Endothelial cell (in vitro differentiated cells): ENCODE measurements at regions not wholly inside any gene's neighbourhood (a gene's known extent, or its start where the extent isn't known, plus 50 kb on each side); places are given as distances from the start of the nearest gene placed in this dataset.

Source experiments
- DNase-seq: peaks from one replicate; pipeline ENCODE4 v3.0.0; 2021; ENCODE audit warnings: low spot score
- H3K27ac Mint-ChIP-seq: one replicate; pipeline ENCODE4 v1.8.0; 2021; ENCODE audit warnings: mixed read lengths, inconsistent platforms; ENCODE audit not compliant: unreplicated experiment
- H3K27me3 Mint-ChIP-seq: one replicate; pipeline ENCODE4 v1.8.0; 2021; ENCODE audit warnings: mild to moderate bottlenecking, moderate library complexity, mixed read lengths, inconsistent platforms; ENCODE audit not compliant: unreplicated experiment
- H3K36me3 Mint-ChIP-seq: one replicate; pipeline ENCODE4 v1.8.0; 2021; ENCODE audit warnings: mild to moderate bottlenecking, low read depth, mixed read lengths, inconsistent platforms; ENCODE audit not compliant: unreplicated experiment
- H3K4me1 Mint-ChIP-seq: one replicate; pipeline ENCODE4 v1.8.0; 2021; ENCODE audit warnings: mild to moderate bottlenecking, mixed read lengths, inconsistent platforms; ENCODE audit not compliant: unreplicated experiment
- H3K4me3 Mint-ChIP-seq: one replicate; pipeline ENCODE4 v1.8.0; 2021; ENCODE audit warnings: mild to moderate bottlenecking, mixed read lengths, inconsistent platforms; ENCODE audit not compliant: unreplicated experiment
- H3K9me3 Mint-ChIP-seq: one replicate; pipeline ENCODE4 v1.8.0; 2021; ENCODE audit warnings: mixed read lengths, inconsistent platforms; ENCODE audit not compliant: unreplicated experiment
- TF ChIP-seq, protein P1 (sequence below): fragments of 200-600 bp; sonication (generic); IDR thresholded peaks from one replicate; pipeline ENCODE4 v1.5.0; 2021; ENCODE audit warnings: antibody characterized with exemption; ENCODE audit not compliant: unreplicated experiment

DNA sequence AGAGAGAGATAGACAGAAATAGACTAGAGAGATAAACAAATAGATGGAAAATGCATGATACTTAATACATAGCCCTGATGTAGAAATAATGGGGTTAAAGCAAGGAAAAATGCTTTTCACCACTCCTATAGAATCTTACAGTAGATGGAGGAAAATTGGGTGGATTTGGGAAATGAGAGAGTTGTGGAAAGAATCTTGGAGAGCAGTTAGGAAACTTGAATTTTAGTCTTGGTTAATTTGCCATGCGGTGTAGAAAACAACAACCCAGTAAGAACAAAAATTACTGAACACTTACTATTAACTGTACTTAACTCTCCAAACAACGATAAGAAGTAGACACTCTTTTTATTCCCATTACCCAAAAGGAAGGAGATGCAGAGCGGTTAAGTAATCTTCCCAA lies 329.8 kb downstream of the ZNF608 start:
- Mint-ChIP-seq H3K27ac (no peak overlapping the region), H3K27me3 (no peaks in the 10 kb centered on the region), H3K4me3 (no peak overlapping the region), H3K4me1 (no peaks in the 10 kb centered on the region), H3K9me3 (peaks cover 3% of the 10 kb centered on the region), H3K36me3 (peaks cover 3% of the 10 kb centered on the region)
- no peak for DNase-seq
- TF ChIP-seq, protein P1, sequence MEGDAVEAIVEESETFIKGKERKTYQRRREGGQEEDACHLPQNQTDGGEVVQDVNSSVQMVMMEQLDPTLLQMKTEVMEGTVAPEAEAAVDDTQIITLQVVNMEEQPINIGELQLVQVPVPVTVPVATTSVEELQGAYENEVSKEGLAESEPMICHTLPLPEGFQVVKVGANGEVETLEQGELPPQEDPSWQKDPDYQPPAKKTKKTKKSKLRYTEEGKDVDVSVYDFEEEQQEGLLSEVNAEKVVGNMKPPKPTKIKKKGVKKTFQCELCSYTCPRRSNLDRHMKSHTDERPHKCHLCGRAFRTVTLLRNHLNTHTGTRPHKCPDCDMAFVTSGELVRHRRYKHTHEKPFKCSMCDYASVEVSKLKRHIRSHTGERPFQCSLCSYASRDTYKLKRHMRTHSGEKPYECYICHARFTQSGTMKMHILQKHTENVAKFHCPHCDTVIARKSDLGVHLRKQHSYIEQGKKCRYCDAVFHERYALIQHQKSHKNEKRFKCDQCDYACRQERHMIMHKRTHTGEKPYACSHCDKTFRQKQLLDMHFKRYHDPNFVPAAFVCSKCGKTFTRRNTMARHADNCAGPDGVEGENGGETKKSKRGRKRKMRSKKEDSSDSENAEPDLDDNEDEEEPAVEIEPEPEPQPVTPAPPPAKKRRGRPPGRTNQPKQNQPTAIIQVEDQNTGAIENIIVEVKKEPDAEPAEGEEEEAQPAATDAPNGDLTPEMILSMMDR, result no peak

DNA sequence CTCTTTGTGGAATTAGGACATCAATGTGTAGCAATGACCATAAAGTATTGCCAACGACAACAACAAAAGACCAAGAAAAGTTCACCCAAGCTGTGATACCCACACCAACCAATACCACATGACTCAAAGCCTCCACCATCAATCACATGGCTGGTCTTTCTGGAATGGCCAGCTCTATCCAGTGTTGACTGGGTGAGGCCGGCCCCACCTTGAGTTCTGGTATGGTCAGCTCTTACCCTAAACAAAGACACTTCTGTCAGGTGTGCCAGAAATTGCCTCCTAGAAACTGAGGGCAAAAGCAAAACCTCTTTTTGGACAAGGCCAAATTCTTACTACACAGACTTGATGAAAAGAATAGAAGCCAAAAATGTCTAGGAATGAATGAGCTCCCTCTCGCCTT lies 331.5 kb downstream of the ZNF608 start:
- TF ChIP-seq, protein P1, result no peak
- DNase-seq, result no peak
- H3K4me3 Mint-ChIP-seq, result no peak overlapping the region
- peaks cover 3% of the 10 kb centered on the region for H3K36me3 Mint-ChIP-seq
- no peaks in the 10 kb centered on the region for H3K27me3 Mint-ChIP-seq
- H3K27ac Mint-ChIP-seq, result no peak overlapping the region
- no peaks in the 10 kb centered on the region for H3K9me3 Mint-ChIP-seq
- H3K4me1 Mint-ChIP-seq, result no peaks in the 10 kb centered on the region

DNA sequence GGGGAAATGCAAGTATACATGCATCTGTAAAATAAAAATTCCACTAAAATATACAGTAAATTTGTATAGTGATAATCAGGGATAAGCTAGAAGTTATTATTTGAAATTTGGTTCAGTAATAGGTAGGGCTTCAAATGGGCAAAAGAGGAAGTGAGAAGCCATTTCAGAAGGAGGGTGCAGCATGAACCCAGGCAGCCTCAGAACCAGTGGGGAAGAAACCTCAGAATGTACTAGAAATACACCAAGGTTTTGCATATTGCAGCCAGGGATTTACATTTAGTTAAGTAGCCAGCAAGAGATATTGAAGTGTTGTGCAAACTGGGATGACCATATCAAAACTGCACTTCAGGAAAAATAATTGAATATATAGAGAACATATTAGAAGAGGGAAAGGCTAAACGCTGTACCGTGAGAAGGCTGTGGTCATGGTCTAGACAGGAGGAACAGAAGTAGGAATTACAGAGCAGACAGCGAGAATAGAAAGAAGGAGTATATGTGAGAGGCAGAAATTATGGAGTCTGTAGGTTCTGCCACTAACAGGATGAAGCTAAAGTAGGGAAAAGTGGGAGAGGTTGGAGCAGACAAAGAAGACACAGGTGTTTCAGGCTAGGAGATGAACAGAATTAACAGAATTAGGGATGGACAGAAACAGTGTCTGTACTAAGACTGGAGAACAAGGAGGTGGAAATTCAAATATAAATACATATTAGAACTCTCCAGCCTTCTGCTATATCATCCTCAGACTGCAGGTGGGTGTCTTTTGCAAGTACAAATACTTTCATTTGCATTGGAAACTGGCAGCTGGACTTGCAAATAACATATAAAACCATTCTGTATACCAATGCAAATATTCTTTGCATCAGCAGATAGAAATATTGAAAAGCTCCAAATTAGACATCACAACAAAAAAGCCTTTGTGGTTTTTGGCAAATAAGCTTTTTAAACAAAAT lies 335.6 kb downstream of the ZNF608 start:
- Mint-ChIP-seq H3K36me3 (peaks cover 3% of the 10 kb centered on the region), H3K4me3 (no peak overlapping the region), H3K27ac (no peak overlapping the region), H3K27me3 (no peaks in the 10 kb centered on the region), H3K4me1 (no peaks in the 10 kb centered on the region), H3K9me3 (no peaks in the 10 kb centered on the region)
- TF ChIP-seq, protein P1, result no peak
- no peak for DNase-seq

DNA sequence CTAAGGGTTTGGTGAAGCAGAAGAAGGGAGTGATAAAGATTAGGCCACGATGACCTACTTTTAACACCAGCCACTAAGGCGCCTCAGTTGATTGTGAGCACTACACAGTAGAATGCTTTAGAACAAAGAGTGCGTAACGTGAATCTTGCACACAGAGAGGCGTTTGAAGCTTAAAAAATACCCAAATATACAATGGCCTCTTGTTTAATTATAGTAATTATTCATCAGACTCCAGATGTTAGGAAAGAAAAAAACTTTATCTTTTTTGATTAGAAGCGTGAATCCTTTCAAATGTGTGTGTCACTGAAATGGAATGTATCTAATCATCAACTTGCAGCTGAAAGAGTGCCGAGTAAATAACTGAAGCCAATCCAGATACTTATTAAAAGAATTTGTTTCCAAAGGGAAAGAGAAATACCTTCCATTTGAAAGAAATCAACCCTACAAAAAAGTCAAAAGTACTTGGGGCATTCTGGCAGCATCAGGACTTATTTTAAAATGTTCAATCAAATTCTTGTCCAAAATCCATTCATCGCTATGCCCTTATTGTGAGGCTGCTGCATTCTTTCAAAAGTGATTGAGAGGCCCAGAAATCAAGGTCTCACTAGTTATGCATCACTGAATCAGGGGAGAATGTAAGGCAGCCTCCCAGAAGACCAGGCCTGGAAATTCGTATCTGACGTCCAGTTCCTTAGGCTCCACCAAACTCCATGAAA lies 337.5 kb downstream of the ZNF608 start:
- Mint-ChIP-seq H3K4me3 (no peak overlapping the region), H3K4me1 (peaks cover 2% of the 10 kb centered on the region), H3K27me3 (no peaks in the 10 kb centered on the region), H3K9me3 (no peaks in the 10 kb centered on the region), H3K36me3 (peaks cover 3% of the 10 kb centered on the region), H3K27ac (no peak overlapping the region)
- DNase-seq, result no peak
- TF ChIP-seq, protein P1, result no peak

DNA sequence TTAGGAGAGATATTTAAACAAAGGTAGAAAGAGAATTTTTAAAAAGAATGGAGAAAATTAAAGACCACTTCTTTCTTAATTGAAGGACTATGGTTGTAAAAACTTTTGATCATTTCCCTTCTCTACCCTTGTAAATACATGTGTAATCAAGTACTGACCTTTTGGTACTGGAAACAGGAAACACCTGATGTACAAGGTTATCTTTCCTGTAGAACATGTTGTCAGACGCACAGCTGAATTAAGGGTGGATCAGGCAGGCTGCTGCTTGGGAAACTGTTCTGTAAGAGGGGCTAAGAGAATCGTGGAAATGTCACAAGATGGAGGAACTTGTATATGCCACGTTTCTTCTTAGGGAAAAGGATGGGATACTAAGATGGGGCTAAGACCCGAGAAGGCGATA lies 341.6 kb downstream of the ZNF608 start:
- Mint-ChIP-seq H3K27ac (no peak overlapping the region), H3K9me3 (no peaks in the 10 kb centered on the region), H3K36me3 (no peaks in the 10 kb centered on the region), H3K4me1 (peaks cover 2% of the 10 kb centered on the region), H3K27me3 (no peaks in the 10 kb centered on the region), H3K4me3 (no peak overlapping the region)
- DNase-seq, result no peak
- TF ChIP-seq, protein P1, result no peak
